ENCODE measurements at regions not wholly inside any gene's neighbourhood (a gene's known extent, or its start where the extent isn't known, plus 50 kb on each side); places are given as distances from the start of the nearest gene placed in this dataset.

- TF ChIP-seq, protein P1, sequence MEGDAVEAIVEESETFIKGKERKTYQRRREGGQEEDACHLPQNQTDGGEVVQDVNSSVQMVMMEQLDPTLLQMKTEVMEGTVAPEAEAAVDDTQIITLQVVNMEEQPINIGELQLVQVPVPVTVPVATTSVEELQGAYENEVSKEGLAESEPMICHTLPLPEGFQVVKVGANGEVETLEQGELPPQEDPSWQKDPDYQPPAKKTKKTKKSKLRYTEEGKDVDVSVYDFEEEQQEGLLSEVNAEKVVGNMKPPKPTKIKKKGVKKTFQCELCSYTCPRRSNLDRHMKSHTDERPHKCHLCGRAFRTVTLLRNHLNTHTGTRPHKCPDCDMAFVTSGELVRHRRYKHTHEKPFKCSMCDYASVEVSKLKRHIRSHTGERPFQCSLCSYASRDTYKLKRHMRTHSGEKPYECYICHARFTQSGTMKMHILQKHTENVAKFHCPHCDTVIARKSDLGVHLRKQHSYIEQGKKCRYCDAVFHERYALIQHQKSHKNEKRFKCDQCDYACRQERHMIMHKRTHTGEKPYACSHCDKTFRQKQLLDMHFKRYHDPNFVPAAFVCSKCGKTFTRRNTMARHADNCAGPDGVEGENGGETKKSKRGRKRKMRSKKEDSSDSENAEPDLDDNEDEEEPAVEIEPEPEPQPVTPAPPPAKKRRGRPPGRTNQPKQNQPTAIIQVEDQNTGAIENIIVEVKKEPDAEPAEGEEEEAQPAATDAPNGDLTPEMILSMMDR (IDR thresholded peaks at IDR 0.05): no peak
- no peak for TF ChIP-seq ZFX (IDR thresholded peaks at IDR 0.05; ENCODE audit: borderline replicate concordance)
Observed at GRCh38 chr5:57568136-57568535, 85.5 kb upstream of the ACTBL2 start.

Data from 22Rv1 (cell line).